ENCODE measurements at regions not wholly inside any gene's neighbourhood (a gene's known extent, or its start where the extent isn't known, plus 50 kb on each side); places are given as distances from the start of the nearest gene placed in this dataset.

GRCh38 chr7:12053561-12053960 is 157.5 kb upstream of the TMEM106B start:
- no peak for DNase-seq (ENCODE audit: extremely low spot score)
- CTCF ChIA-PET, result no interaction called here
- no peak for TF ChIP-seq ARNT (IDR thresholded peaks at IDR 0.05)
- POLR2A ChIA-PET, result no interaction called here

GRCh38 chr7:12054830-12055229 is 156.3 kb upstream of the TMEM106B start:
- DNase-seq (ENCODE audit: extremely low spot score), result no peak
- CTCF ChIA-PET, result no interaction called here
- no peak for TF ChIP-seq SUZ12 (IDR thresholded peaks at IDR 0.05)
- no peak for TF ChIP-seq PKNOX1 (IDR thresholded peaks at IDR 0.05)
- no peak for TF ChIP-seq ARNT (IDR thresholded peaks at IDR 0.05)
- no peak for TF ChIP-seq FOXA1 (IDR thresholded peaks at IDR 0.05)
- TF ChIP-seq LEF1 (IDR thresholded peaks at IDR 0.05; ENCODE audit: borderline replicate concordance), result no peak
- no peak for TF ChIP-seq NFRKB (IDR thresholded peaks at IDR 0.05)
- TF ChIP-seq SP1 (IDR thresholded peaks at IDR 0.05), result no peak
- TF ChIP-seq FOXK2 (IDR thresholded peaks at IDR 0.05), result no peak
- no peak for TF ChIP-seq TARDBP (IDR thresholded peaks at IDR 0.05)
- TF ChIP-seq HDGF (IDR thresholded peaks at IDR 0.05; ENCODE audit: borderline replicate concordance), result no peak
- POLR2A ChIA-PET, result no interaction called here

- DNase-seq (ENCODE audit: extremely low spot score), result no peak
- CTCF ChIA-PET, result interaction anchor here (0.7 kb wide), 1 partner anchor 39 kb away, joined by 3 read pairs; no protein-coding TSS in a partner anchor
- TF ChIP-seq FOXM1 (IDR thresholded peaks at IDR 0.05; ENCODE audit: borderline replicate concordance) (no peak), NFRKB (IDR thresholded peaks at IDR 0.05) (no peak)
- POLR2A ChIA-PET, result no interaction called here
These were observed 154.7 kb upstream of the TMEM106B start for GRCh38 chr7:12056381-12056780.

GRCh38 chr7:12056977-12057376 is 154.1 kb upstream of the TMEM106B start:
- DNase-seq (ENCODE audit: extremely low spot score), result no peak
- POLR2A ChIA-PET, result no interaction called here
- CTCF ChIA-PET, result no interaction called here
- no peak for TF ChIP-seq HDGF (IDR thresholded peaks at IDR 0.05; ENCODE audit: borderline replicate concordance)
- no peak for TF ChIP-seq SUZ12 (IDR thresholded peaks at IDR 0.05)
- no peak for TF ChIP-seq TARDBP (IDR thresholded peaks at IDR 0.05)
- no peak for TF ChIP-seq CTBP1 (IDR thresholded peaks at IDR 0.05; ENCODE audit: borderline replicate concordance)
- no peak for TF ChIP-seq FOXA1 (IDR thresholded peaks at IDR 0.05)
- no peak for TF ChIP-seq NFRKB (IDR thresholded peaks at IDR 0.05)
- TF ChIP-seq FOXM1 (IDR thresholded peaks at IDR 0.05; ENCODE audit: borderline replicate concordance), result no peak
- TF ChIP-seq ZNF384 (IDR thresholded peaks at IDR 0.05), result no peak
- no peak for TF ChIP-seq ARNT (IDR thresholded peaks at IDR 0.05)
- no peak for TF ChIP-seq SP1 (IDR thresholded peaks at IDR 0.05)
- TF ChIP-seq BHLHE40 (IDR thresholded peaks at IDR 0.05; ENCODE audit: borderline replicate concordance), result no peak
- no peak for TF ChIP-seq ELF4 (IDR thresholded peaks at IDR 0.05)

GRCh38 chr7:12062062-12062461 is 149.0 kb upstream of the TMEM106B start:
- TF ChIP-seq BHLHE40 (IDR thresholded peaks at IDR 0.05; ENCODE audit: borderline replicate concordance) (no peak), ZNF384 (IDR thresholded peaks at IDR 0.05) (no peak), PKNOX1 (IDR thresholded peaks at IDR 0.05) (no peak), ARNT (IDR thresholded peaks at IDR 0.05) (no peak), LEF1 (IDR thresholded peaks at IDR 0.05; ENCODE audit: borderline replicate concordance) (no peak), FOXM1 (IDR thresholded peaks at IDR 0.05; ENCODE audit: borderline replicate concordance) (no peak), FOXA1 (IDR thresholded peaks at IDR 0.05) (no peak), TARDBP (IDR thresholded peaks at IDR 0.05) (no peak), FOXK2 (IDR thresholded peaks at IDR 0.05) (no peak), SP1 (IDR thresholded peaks at IDR 0.05) (no peak), HDGF (IDR thresholded peaks at IDR 0.05; ENCODE audit: borderline replicate concordance) (no peak), NFRKB (IDR thresholded peaks at IDR 0.05) (no peak), L3MBTL2 (conservative IDR thresholded peaks at IDR 0.05) (no peak), ELF4 (IDR thresholded peaks at IDR 0.05) (no peak), SUZ12 (IDR thresholded peaks at IDR 0.05) (no peak)

GRCh38 chr7:12064586-12065127 is 146.4 kb upstream of the TMEM106B start:
- DNase-seq (ENCODE audit: extremely low spot score), result no peak
- ChIA-PET POLR2A (interaction anchor here (0.5 kb wide), 1 partner anchor 697 kb away, joined by 3 read pairs; no protein-coding TSS in a partner anchor), CTCF (no interaction called here)
- TF ChIP-seq HDGF (IDR thresholded peaks at IDR 0.05; ENCODE audit: borderline replicate concordance), result no peak
- TF ChIP-seq FOXK2 (IDR thresholded peaks at IDR 0.05), result no peak
- no peak for TF ChIP-seq L3MBTL2 (conservative IDR thresholded peaks at IDR 0.05)
- TF ChIP-seq FOXM1 (IDR thresholded peaks at IDR 0.05; ENCODE audit: borderline replicate concordance), result no peak

More at GRCh38 chr7:12062062-12062461, 149.0 kb upstream of the TMEM106B start:
- ChIA-PET CTCF (no interaction called here), POLR2A (no interaction called here)
- DNase-seq (ENCODE audit: extremely low spot score), result peak; percentile 6

- POLR2A ChIA-PET, result no interaction called here
- TF ChIP-seq NFRKB (IDR thresholded peaks at IDR 0.05), result no peak
- TF ChIP-seq SUZ12 (IDR thresholded peaks at IDR 0.05), result no peak
- TF ChIP-seq FOXM1 (IDR thresholded peaks at IDR 0.05; ENCODE audit: borderline replicate concordance), result no peak
- TF ChIP-seq ZNF384 (IDR thresholded peaks at IDR 0.05), result no peak
- TF ChIP-seq LEF1 (IDR thresholded peaks at IDR 0.05; ENCODE audit: borderline replicate concordance), result no peak
- TF ChIP-seq BHLHE40 (IDR thresholded peaks at IDR 0.05; ENCODE audit: borderline replicate concordance), result no peak
- no peak for TF ChIP-seq SP1 (IDR thresholded peaks at IDR 0.05)
- no peak for TF ChIP-seq HDGF (IDR thresholded peaks at IDR 0.05; ENCODE audit: borderline replicate concordance)
- no peak for TF ChIP-seq CTBP1 (IDR thresholded peaks at IDR 0.05; ENCODE audit: borderline replicate concordance)
- no peak for TF ChIP-seq TARDBP (IDR thresholded peaks at IDR 0.05)
- no peak for TF ChIP-seq ELF4 (IDR thresholded peaks at IDR 0.05)
- TF ChIP-seq PKNOX1 (IDR thresholded peaks at IDR 0.05), result no peak
- no peak for TF ChIP-seq FOXK2 (IDR thresholded peaks at IDR 0.05)
- no peak for TF ChIP-seq L3MBTL2 (conservative IDR thresholded peaks at IDR 0.05)
- TF ChIP-seq FOXA1 (IDR thresholded peaks at IDR 0.05), result no peak
- TF ChIP-seq ARNT (IDR thresholded peaks at IDR 0.05), result no peak
- CTCF ChIA-PET, result no interaction called here
- DNase-seq (ENCODE audit: extremely low spot score), result no peak
These were observed 145.1 kb upstream of the TMEM106B start for GRCh38 chr7:12066004-12066403.

Data from HEK293T (cell line).